ENCODE measurements at regions not wholly inside any gene's neighbourhood (a gene's known extent, or its start where the extent isn't known, plus 50 kb on each side); places are given as distances from the start of the nearest gene placed in this dataset.

GRCh38 chr4:112023402-112023950, 121.8 kb upstream of the FAM241A start:
- WGBS (ENCODE audit: insufficient coverage) = no CpG with 5 or more reads among the region's 2 CpGs
- TF ChIP-seq, protein P1, sequence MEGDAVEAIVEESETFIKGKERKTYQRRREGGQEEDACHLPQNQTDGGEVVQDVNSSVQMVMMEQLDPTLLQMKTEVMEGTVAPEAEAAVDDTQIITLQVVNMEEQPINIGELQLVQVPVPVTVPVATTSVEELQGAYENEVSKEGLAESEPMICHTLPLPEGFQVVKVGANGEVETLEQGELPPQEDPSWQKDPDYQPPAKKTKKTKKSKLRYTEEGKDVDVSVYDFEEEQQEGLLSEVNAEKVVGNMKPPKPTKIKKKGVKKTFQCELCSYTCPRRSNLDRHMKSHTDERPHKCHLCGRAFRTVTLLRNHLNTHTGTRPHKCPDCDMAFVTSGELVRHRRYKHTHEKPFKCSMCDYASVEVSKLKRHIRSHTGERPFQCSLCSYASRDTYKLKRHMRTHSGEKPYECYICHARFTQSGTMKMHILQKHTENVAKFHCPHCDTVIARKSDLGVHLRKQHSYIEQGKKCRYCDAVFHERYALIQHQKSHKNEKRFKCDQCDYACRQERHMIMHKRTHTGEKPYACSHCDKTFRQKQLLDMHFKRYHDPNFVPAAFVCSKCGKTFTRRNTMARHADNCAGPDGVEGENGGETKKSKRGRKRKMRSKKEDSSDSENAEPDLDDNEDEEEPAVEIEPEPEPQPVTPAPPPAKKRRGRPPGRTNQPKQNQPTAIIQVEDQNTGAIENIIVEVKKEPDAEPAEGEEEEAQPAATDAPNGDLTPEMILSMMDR (IDR thresholded peaks at IDR 0.05) = no peak
- intact Hi-C loops (cut with micrococcal nuclease) = no loop called here

DNA sequence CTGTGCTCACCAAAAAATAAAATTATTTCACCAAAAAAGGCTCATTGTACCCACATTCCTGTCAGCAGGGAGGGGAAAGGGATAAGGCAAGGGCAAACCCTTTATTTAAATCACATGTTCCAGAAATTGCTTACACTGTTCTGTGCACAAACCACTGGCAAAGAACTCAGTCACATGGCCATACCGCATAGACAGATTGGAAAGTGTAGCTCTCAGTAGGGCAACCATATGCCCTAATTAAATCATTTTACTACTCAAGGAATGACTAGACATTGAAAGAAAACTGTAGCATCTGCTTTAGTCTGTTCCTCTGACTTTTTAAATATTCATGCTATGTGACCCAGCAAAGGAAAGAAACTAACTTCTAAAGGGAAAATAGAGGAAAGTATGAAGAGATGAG, 119.2 kb upstream of the FAM241A start:
- no peaks in the 10 kb centered on the region for H3K36me3 ChIP-seq (replicated peaks in 1 of 2; ENCODE audit: control extremely low read depth in 1 of 2, control insufficient read depth in 1 of 2, extremely low read depth in 1 of 2, insufficient read depth in 2 of 2, low read length in 1 of 2)
- peaks cover 0 to 8% (median 4%) of the 10 kb centered on the region in 4 experiments for H3K27me3 ChIP-seq (replicated peaks in 1 of 4; ENCODE audit: control extremely low read depth in 1 of 4, control insufficient read depth in 3 of 4, insufficient read depth in 4 of 4, low read length in 3 of 4)
- H3K4me1 ChIP-seq (ENCODE audit: control insufficient read depth in 2 of 2, insufficient read depth in 2 of 2, low read length in 2 of 2) = no peaks in the 10 kb centered on the region
- H2AFZ ChIP-seq (ENCODE audit: insufficient read depth, low read depth, low read length, poor library complexity, severe bottlenecking) = no peak overlapping the region
- ChIA-PET CTCF (no interaction called here), POLR2A (no interaction called here)
- no peak overlapping the region for H3K4me3 Mint-ChIP-seq
- no CpG with 5 or more reads among the region's 1 CpG for WGBS (ENCODE audit: insufficient coverage)
- no peaks in the 10 kb centered on the region for H3K4me1 Mint-ChIP-seq
- DNase-seq (no peak), ATAC-seq (ENCODE audit: low read depth) (no peak)
- H3K27me3 Mint-ChIP-seq = peaks cover 35% of the 10 kb centered on the region
- no peaks in the 10 kb centered on the region for H3K9me3 Mint-ChIP-seq (ENCODE audit: insufficient read depth)
- no peak overlapping the region for H3K27ac Mint-ChIP-seq
- no peak for TF ChIP-seq EZH2 (IDR thresholded peaks at IDR 0.05; ENCODE audit: borderline replicate concordance, insufficient read depth, low read depth, low read length, poor library complexity, severe bottlenecking)
- TF ChIP-seq, protein P1 (IDR thresholded peaks at IDR 0.05) = no peak
- no peaks in the 10 kb centered on the region for H4K20me1 ChIP-seq (ENCODE audit: control insufficient read depth, insufficient read depth, low read length, poor library complexity, severe bottlenecking)
- intact Hi-C loops (cut with micrococcal nuclease) = no loop called here
- H3K79me2 ChIP-seq (ENCODE audit: control insufficient read depth, insufficient read depth, low read length) = no peaks in the 10 kb centered on the region
- H3K9me3 ChIP-seq (ENCODE audit: control extremely low read depth in 1 of 3, control insufficient read depth in 2 of 3, insufficient read depth in 1 of 3, low read length in 2 of 3) = no peaks in the 10 kb centered on the region
- no peak overlapping the region for H3K9ac ChIP-seq (ENCODE audit: low read length)
- H3K4me3 ChIP-seq (ENCODE audit: control extremely low read depth in 1 of 5, extremely low read depth in 1 of 5, insufficient read depth in 1 of 5, low read depth in 2 of 5, low read length in 4 of 5) = no peak overlapping the region
- no peak overlapping the region for H3K27ac ChIP-seq (ENCODE audit: low read length in 2 of 2)
- no peak overlapping the region for H3K4me2 ChIP-seq (replicated peaks; ENCODE audit: low read depth, low read length, poor library complexity, severe bottlenecking)

More at GRCh38 chr4:112023402-112023950, 121.8 kb upstream of the FAM241A start:
- ATAC-seq (ENCODE audit: low read depth) (no peak), DNase-seq (no peak)
- H3K4me3 Mint-ChIP-seq = no peak overlapping the region
- Histone ChIP-seq H3K4me2 (replicated peaks; ENCODE audit: low read depth, low read length, poor library complexity, severe bottlenecking) (no peak overlapping the region), H3K36me3 (replicated peaks in 1 of 2; ENCODE audit: control extremely low read depth in 1 of 2, control insufficient read depth in 1 of 2, extremely low read depth in 1 of 2, insufficient read depth in 2 of 2, low read length in 1 of 2) (no peaks in the 10 kb centered on the region), H3K27ac (ENCODE audit: low read length in 2 of 2) (no peak overlapping the region), H3K9ac (ENCODE audit: low read length) (no peak overlapping the region), H3K27me3 (replicated peaks in 1 of 4; ENCODE audit: control extremely low read depth in 1 of 4, control insufficient read depth in 3 of 4, insufficient read depth in 4 of 4, low read length in 3 of 4) (peaks cover 0 to 3% (median 0%) of the 10 kb centered on the region in 4 experiments), H2AFZ (ENCODE audit: insufficient read depth, low read depth, low read length, poor library complexity, severe bottlenecking) (no peak overlapping the region), H3K4me3 (ENCODE audit: control extremely low read depth in 1 of 5, extremely low read depth in 1 of 5, insufficient read depth in 1 of 5, low read depth in 2 of 5, low read length in 4 of 5) (no peak overlapping the region), H3K79me2 (ENCODE audit: control insufficient read depth, insufficient read depth, low read length) (no peaks in the 10 kb centered on the region), H3K4me1 (ENCODE audit: control insufficient read depth in 2 of 2, insufficient read depth in 2 of 2, low read length in 2 of 2) (no peaks in the 10 kb centered on the region), H3K9me3 (ENCODE audit: control extremely low read depth in 1 of 3, control insufficient read depth in 2 of 3, insufficient read depth in 1 of 3, low read length in 2 of 3) (no peaks in the 10 kb centered on the region), H4K20me1 (ENCODE audit: control insufficient read depth, insufficient read depth, low read length, poor library complexity, severe bottlenecking) (no peaks in the 10 kb centered on the region)
- no peak overlapping the region for H3K27ac Mint-ChIP-seq
- peaks cover 36% of the 10 kb centered on the region for H3K27me3 Mint-ChIP-seq
- POLR2A ChIA-PET = no interaction called here
- CTCF ChIA-PET = interaction anchor here (0.6 kb wide), 1 partner anchor 392 kb away, joined by 3 read pairs; no protein-coding TSS in a partner anchor
- H3K9me3 Mint-ChIP-seq (ENCODE audit: insufficient read depth) = no peaks in the 10 kb centered on the region
- no peaks in the 10 kb centered on the region for H3K4me1 Mint-ChIP-seq

Data from B cell (primary cell).